DND-41 (cell line): ENCODE measurements at regions not wholly inside any gene's neighbourhood (a gene's known extent, or its start where the extent isn't known, plus 50 kb on each side); places are given as distances from the start of the nearest gene placed in this dataset.
"Not testable (repeated sequence)": the region's sequence is repeated elsewhere in the genome, so short reads cannot be mapped to it uniquely, and the experiment has no call there.

Experiments used
- ATAC-seq: fragments of 200-7000 bp; cut with Tn5 transposase; 3 replicates; pipeline ENCODE4 v1.9.1; 2021; ENCODE audit warnings: low read depth; ENCODE audit not compliant: insufficient read depth
- DNase-seq: peaks from one replicate; pipeline ENCODE4 v3.0.0-alpha.2; 2020
- H2AFZ ChIP-seq: 2 replicates; pipeline ENCODE4 v1.6.0; 2012; ENCODE audit warnings: low read depth, low read length
- H3K27ac ChIP-seq: 2 replicates; pipeline ENCODE4 v1.5.1; 2012; ENCODE audit warnings: low read length, inconsistent platforms
- H3K27me3 ChIP-seq: fragments of 200-600 bp; sonication (generic); 2 replicates; pipeline ENCODE4 v1.6.0; 2012; ENCODE audit warnings: low read length, mild to moderate bottlenecking, inconsistent platforms; ENCODE audit not compliant: insufficient read depth, poor library complexity
- H3K36me3 ChIP-seq: 2 replicates; pipeline ENCODE4 v1.5.1; 2012; ENCODE audit warnings: low read length, inconsistent platforms; ENCODE audit not compliant: insufficient read depth
- H3K4me1 ChIP-seq: 2 replicates; pipeline ENCODE4 v1.5.1; 2012; ENCODE audit warnings: mild to moderate bottlenecking, low read length; ENCODE audit not compliant: insufficient read depth
- H3K4me2 ChIP-seq: 2 replicates; pipeline ENCODE4 v1.6.0; 2012; ENCODE audit warnings: mild to moderate bottlenecking, moderate library complexity, low read length, inconsistent platforms; ENCODE audit not compliant: insufficient read depth
- H3K4me3 ChIP-seq, 2 experiments: fragments of 200-600 bp in 1 of 2; shearing (Covaris generic) in 1 of 2; 2 replicates each; pipeline ENCODE4 v1.5.1; 2012 to 2016; ENCODE audit warnings: inconsistent platforms in 2 of 2, low read length in 2 of 2, mild to moderate bottlenecking in 2 of 2, low read depth in 1 of 2, moderate library complexity in 1 of 2
- H3K79me2 ChIP-seq: 2 replicates; pipeline ENCODE4 v1.6.0; 2012; ENCODE audit warnings: low read length, inconsistent platforms; ENCODE audit not compliant: insufficient read depth
- H3K9ac ChIP-seq: 2 replicates; pipeline ENCODE4 v1.6.0; 2012; ENCODE audit warnings: low read depth, mild to moderate bottlenecking, inconsistent platforms, low read length, moderate library complexity
- H3K9me3 ChIP-seq: 2 replicates; pipeline ENCODE4 v1.5.1; 2012; ENCODE audit warnings: low read length, moderate library complexity, mild to moderate bottlenecking, inconsistent platforms; ENCODE audit not compliant: insufficient read depth, severe bottlenecking
- H4K20me1 ChIP-seq: 2 replicates; pipeline ENCODE4 v1.6.0; 2012; ENCODE audit warnings: low read length; ENCODE audit not compliant: insufficient read depth
- EZH2 ChIP-seq: IDR thresholded peaks from 3 replicates; pipeline ENCODE4 v1.6.1; 2012; ENCODE audit warnings: borderline replicate concordance, low read depth, mild to moderate bottlenecking, moderate library complexity, low read length, inconsistent platforms; ENCODE audit not compliant: severe bottlenecking
- TF ChIP-seq, protein P1 (sequence below): IDR thresholded peaks from 2 replicates; pipeline ENCODE4 v1.5.1; 2012; ENCODE audit warnings: borderline replicate concordance, low read length, moderate library complexity, mild to moderate bottlenecking; ENCODE audit not compliant: poor library complexity, severe bottlenecking; ENCODE audit errors: extremely low read depth

DNA sequence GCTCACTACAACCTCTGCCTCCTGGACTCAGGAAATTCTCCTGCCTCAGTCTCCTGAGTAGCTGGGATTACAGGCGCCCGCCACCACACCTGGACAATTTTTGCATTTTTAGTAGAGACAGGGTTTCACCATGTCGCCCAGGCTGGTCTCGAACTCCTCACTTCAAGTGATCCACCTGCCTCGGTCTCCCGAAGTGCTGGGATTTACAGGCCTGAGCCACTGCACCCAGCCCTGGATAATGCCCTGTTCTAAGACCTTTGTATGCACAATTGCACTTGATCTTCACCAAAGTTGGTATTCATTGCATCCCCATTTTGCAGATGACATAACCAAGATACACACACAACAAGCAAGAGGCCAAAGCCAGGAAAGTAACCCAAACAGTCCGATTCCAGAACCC, 97.7 kb upstream of the CARD11 start:
- Histone ChIP-seq H3K4me1 (no peaks in the 10 kb centered on the region), H3K9ac (no peak overlapping the region), H3K36me3 (no peaks in the 10 kb centered on the region), H3K4me2 (no peak overlapping the region), H2AFZ (no peak overlapping the region), H3K27ac (no peak overlapping the region), H4K20me1 (no peaks in the 10 kb centered on the region), H3K4me3 (no peak overlapping the region), H3K9me3 (no peaks in the 10 kb centered on the region), H3K27me3 (peaks cover 5% of the 10 kb centered on the region), H3K79me2 (no peaks in the 10 kb centered on the region)
- TF ChIP-seq, protein P1, sequence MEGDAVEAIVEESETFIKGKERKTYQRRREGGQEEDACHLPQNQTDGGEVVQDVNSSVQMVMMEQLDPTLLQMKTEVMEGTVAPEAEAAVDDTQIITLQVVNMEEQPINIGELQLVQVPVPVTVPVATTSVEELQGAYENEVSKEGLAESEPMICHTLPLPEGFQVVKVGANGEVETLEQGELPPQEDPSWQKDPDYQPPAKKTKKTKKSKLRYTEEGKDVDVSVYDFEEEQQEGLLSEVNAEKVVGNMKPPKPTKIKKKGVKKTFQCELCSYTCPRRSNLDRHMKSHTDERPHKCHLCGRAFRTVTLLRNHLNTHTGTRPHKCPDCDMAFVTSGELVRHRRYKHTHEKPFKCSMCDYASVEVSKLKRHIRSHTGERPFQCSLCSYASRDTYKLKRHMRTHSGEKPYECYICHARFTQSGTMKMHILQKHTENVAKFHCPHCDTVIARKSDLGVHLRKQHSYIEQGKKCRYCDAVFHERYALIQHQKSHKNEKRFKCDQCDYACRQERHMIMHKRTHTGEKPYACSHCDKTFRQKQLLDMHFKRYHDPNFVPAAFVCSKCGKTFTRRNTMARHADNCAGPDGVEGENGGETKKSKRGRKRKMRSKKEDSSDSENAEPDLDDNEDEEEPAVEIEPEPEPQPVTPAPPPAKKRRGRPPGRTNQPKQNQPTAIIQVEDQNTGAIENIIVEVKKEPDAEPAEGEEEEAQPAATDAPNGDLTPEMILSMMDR, result no peak
- TF ChIP-seq EZH2, result no peak
- no peak for DNase-seq
- no peak for ATAC-seq

DNA sequence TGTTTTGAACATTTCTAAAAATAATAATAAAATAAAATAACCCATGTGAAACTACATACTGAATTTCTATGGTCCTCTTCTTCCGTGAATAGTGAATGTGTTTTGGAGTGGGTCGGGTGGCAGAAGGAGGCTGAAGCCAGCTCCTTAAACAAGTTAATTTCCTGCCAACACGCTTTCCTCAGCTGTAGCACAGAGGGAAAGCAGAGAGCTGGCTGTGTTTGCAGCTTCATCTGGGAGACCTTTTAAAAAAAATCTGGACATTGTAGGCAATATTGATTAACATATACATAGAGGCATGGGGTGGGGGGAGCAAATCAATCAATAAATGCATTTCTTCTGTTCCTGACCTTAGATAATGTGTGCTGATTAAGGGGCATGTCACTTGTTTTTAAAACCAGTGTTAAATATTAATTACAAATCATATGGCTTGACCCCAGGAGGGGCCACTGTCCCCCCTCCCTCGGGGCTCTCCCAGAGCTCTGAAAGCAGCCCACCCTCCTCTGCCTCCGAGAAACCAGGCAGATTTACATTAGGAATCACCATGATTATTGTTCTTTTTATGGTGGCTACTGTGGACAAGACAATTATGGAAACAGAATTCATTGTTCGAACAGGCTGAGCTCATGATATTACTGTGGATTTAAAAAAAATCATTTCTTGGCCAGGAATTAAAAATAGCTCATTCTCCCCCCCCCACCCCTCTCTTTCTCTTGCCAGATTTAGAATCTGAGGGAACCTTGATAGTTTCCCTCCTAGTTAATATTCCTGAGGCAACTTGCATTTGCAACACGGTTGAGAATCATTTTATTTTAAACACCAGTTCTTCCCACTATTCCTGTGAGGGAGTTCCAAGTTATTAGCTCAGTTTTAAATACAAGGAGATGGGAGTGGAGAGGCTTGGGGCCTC, 100.5 kb upstream of the CARD11 start:
- H3K4me2 ChIP-seq, result no peak overlapping the region
- H3K4me1 ChIP-seq, result no peaks in the 10 kb centered on the region
- H3K27me3 ChIP-seq, result peaks cover 5% of the 10 kb centered on the region
- no peak overlapping the region for H2AFZ ChIP-seq
- DNase-seq (no peak), ATAC-seq (no peak)
- H3K4me3 ChIP-seq, result no peak overlapping the region
- no peaks in the 10 kb centered on the region for H3K36me3 ChIP-seq
- H3K9me3 ChIP-seq, result no peaks in the 10 kb centered on the region
- H3K9ac ChIP-seq, result no peak overlapping the region
- no peak overlapping the region for H3K27ac ChIP-seq
- no peaks in the 10 kb centered on the region for H3K79me2 ChIP-seq
- H4K20me1 ChIP-seq, result no peaks in the 10 kb centered on the region
- TF ChIP-seq, protein P1, result no peak
- no peak for TF ChIP-seq EZH2

DNA sequence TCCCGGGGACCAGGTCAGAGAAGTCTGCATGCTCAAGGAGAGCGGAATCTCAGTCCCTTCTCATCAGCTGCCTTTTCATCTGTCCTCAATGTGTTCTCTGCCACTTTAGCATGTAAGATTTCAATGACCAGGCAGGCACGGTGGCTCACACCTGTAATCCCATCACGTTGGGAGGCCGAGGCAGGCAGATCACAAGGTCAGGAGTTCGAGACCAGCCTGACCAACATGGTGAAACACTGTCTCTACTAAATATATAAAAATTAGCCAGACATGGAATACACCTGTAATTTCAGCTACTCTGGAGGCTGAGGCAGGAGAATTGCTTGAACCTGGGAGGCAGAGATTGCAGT, 101.1 kb upstream of the CARD11 start:
- DNase-seq, ATAC-seq, H2AFZ ChIP-seq, H3K27ac ChIP-seq, H3K27me3 ChIP-seq, H3K4me3 ChIP-seq, H4K20me1 ChIP-seq, H3K9ac ChIP-seq, H3K36me3 ChIP-seq, H3K4me1 ChIP-seq, H3K4me2 ChIP-seq, H3K79me2 ChIP-seq, H3K9me3 ChIP-seq: not testable (repeated sequence)

DNA sequence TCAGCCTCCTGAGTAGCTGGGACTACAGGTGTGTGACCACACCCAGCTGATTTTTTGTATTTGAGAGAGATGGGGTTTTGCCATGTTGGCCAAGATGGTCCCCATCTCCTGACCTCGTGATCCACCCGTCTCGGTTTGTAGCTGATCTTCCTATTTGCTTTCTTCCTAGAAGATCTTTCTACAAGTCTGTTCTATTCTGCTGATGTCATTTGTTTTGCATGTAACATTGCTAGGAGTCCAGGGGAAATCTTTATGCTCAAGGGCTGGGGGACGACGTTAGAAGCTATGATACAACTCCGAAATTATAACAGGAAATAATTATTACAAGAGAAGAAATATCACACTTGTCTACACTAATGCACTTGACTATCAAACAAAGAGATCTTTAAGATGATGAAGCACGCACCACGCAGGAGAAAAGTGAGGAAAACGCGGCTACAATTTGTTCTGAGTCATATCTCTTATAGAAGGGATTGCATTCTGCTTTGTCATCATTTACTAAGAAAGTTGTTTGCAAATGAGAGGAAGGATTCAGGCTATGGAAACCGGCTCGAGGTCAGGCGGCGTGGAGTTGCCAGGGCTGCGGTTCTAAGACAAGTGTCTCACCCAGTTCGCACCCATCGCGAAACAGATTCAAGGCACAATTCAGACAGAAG, 103.0 kb upstream of the CARD11 start:
- DNase-seq (no peak), ATAC-seq (no peak)
- Histone ChIP-seq H3K79me2 (no peaks in the 10 kb centered on the region), H3K27ac (no peak overlapping the region), H3K4me1 (no peaks in the 10 kb centered on the region), H3K4me3 (no peak overlapping the region), H3K36me3 (no peaks in the 10 kb centered on the region), H3K9me3 (no peaks in the 10 kb centered on the region), H3K9ac (no peak overlapping the region), H3K4me2 (no peak overlapping the region), H3K27me3 (peaks cover 5% of the 10 kb centered on the region), H2AFZ (no peak overlapping the region), H4K20me1 (no peaks in the 10 kb centered on the region)
- TF ChIP-seq, protein P1, result no peak
- TF ChIP-seq EZH2, result no peak

DNA sequence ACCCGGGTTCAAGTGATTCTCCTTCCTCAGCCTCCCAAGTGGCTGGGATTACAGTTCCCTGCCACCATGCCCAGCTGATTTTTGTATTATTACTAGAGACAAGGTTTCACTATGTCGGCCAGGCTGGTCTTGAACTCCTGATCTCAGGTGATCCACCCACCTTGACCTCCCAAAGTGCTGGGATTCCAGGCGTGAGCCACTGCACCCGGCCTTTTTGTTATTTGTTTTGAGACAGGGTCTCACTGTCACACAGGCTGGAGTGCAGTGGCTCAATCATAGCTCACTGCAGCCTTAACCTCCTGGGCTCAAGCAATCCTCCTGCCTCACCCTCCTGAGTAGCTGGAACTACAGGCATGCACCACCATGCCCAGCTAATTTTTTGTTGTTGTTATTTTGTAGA, 104.8 kb upstream of the CARD11 start:
- H3K9me3 ChIP-seq, ATAC-seq, H3K27ac ChIP-seq, H3K4me1 ChIP-seq, H3K9ac ChIP-seq, H3K79me2 ChIP-seq, DNase-seq, H4K20me1 ChIP-seq, H3K4me3 ChIP-seq, H3K4me2 ChIP-seq, H3K27me3 ChIP-seq, H2AFZ ChIP-seq, H3K36me3 ChIP-seq: not testable (repeated sequence)
